GM19372 (cell line): ENCODE measurements at regions not wholly inside any gene's neighbourhood (a gene's known extent, or its start where the extent isn't known, plus 50 kb on each side); places are given as distances from the start of the nearest gene placed in this dataset.
"Not testable (repeated sequence)": the region's sequence is repeated elsewhere in the genome, so short reads cannot be mapped to it uniquely, and the experiment has no call there.

Experiments used
- ATAC-seq: cut with Tn5 transposase; IDR thresholded peaks from one replicate; pipeline ENCODE4 v1.9.1; 2021; ENCODE audit warnings: mild to moderate bottlenecking, low read depth, moderate library complexity; ENCODE audit not compliant: unreplicated experiment

DNA sequence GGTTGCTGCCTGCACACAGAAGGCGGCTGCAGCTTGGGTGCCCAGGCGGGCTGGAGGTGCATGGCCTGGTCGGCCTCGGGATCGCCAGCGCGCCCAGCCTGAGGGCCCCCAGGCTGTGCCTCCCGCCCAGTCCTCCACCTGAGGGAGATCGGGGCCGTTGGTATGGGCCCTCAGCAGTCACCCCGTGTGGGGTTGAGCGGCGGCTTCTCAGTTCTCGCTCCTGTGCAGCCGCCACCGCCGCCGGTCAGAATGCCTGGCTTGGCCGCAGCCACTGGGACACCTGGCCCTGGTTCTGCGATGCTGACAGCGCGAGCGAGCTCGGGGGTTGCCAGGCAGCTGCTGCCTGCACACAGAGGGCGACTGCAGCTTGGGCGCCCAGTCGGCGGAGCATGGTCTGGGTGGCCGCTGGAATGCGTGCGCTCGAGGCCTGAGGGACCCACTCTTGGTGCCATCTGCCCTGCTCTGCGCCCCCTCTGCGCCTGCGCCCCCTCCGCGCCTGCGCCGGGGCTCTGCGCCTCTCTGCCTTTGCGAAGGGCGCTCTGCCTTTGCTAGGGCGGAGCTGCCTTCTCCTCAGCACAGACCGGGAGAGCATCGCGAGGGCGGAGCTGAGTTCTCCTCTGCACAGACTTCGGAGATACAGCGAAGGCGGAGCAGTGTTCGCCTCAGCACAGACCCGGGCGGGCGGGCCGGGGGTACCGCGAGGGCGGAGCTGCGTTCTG is 84.6 kb upstream of the ZNG1F start:
- peak; percentile 100 for ATAC-seq

DNA sequence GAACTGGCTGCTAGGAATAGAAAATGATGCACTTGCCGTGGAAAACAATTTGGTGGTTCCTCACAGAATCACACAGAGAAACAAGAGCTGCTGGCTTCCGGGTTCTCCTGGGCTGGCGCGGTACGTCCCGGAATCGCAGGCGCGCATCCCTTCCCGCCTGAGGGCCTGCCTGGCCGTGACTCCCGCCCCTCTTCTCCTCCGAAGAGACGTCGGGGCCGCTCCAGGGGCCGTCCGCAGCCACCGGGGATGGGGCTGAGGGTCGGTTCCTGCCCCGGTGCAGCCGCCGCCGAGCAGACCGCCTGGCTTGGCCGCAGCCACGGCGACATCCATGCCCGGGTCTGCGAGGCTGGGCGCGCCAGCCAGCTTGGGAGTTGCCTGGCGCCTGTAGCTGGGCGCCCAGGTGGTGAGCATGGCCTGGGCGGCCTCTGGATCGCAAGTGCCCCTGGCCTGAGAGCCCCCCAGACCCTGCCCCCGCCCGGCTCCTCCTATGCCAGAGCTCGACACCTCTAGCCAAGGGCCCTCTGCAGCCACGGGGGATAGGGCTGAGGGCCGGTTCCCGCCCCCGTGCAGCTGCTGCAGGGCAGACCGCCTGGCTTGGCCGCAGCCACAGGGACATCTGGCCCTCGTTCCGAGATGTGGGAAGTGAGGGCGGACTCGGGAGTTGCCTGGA is 83.9 kb upstream of the ZNG1F start:
- ATAC-seq, result peak; percentile 20

DNA sequence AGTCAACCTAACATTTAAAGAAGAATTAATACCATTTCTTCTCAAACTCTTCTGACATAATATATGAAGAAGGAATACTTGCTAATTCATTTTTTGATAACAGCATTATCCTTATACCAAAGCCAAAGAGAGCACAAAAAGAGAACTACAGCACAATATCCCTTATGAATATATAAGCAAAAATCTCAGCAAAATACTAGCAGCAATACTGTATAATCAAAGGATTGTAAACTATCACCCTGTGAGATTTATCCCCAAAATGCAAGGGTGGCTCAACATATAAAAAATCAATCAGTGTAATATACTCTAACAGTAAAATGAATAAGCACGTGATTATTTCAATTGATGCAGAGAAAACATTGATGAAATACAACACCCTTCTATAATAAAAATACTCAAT is 81.9 kb upstream of the ZNG1F start:
- not testable (repeated sequence) for ATAC-seq

DNA sequence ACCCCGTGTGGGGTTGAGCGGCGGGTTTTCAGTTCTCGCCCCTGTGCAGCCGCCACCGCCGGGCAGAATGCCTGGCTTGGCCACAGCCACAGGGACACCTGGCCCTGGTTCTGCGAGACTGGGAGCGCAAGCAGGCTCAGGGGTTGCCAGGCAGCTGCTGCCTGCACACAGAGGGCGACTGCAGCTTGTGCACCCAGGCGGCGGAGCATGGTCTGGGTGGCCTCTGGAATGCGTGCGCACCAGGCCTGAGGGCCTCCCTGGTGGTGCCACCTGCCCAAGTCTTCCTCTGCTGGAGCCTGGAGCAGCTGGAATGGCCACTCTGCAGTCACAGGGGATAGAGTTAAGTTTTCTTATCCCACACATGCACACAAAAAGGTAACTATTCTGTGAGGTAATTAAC is 80.4 kb upstream of the ZNG1F start:
- not testable (repeated sequence) for ATAC-seq

DNA sequence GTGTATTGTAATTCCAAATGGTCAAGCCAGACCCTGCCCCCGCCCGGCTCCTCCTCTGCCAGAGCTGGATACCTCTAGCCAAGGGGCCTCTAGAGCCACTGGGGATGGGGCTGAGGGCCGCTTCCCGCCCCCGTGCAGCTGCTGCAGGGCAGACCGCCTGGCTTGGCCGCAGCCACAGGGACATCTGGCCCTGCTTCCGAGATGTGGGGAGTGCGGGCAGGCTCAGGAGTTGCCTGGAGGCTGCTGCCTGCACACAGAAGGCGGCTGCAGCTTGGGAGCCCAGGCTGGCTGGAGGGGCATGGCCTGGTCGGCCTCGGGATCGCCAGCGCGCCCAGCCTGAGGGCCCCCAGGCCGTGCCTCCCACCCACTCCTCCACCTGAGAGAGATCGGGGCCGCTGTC is 79.9 kb upstream of the ZNG1F start:
- not testable (repeated sequence) for ATAC-seq

DNA sequence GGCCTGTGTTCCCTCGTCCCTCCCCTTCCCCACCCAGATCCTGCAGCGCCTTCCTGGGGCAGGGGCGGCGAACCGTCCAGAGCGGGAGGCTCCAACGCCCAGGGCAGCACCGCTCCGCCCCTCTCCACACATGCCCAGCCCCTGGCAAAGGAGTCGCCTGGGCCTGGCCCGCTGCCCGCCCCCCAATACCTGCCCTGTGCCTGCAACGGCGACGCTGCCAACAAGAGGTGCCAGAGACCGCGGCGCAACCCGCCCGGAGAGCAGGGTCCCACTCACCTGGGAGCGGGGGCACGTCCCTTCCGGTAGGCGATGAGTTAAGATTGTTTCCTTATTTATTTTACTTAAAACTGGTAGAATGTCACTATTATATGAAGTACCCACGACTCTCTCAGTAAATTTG is 77.5 kb upstream of the ZNG1F start:
- ATAC-seq, result not testable (repeated sequence)

DNA sequence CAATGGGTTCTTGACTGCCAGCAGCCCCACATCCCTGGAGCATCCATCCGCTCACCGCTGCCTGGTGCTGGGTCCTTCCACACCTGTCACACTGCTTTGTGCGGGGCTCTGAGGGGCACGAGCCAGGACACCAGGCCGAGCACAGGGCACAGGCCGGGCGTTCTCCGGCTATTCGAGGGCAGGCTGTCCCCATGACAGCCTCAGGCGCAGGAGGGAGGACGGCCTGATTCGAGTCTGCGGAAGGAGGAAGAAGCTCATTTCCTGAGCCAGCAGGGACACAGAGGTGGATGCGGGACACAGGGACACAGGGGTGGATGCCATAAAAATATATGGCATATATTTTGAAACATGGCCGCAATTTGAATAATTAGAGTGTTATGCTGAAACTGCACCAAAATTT is 76.9 kb upstream of the ZNG1F start:
- not testable (repeated sequence) for ATAC-seq

DNA sequence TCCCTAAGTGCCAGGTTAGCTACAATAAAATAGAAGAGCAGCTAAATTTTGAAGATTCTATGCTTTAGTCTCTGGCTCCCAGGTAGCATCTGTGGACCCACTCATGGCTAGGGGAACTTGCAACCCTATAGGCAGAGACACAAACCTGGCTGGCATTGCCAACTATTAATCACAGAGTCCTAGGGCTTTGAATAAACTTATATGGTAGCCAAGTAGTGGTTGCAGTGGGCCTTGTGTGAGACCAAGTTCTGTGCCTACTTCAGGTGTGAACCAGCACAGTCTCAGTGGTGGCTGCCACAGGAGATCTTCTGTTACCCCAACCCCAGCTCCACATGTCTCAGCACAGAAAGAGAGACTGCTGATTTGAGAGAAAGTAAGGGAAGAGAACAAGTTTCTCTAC is 62.9 kb upstream of the ZNG1F start:
- ATAC-seq, result not testable (repeated sequence)

DNA sequence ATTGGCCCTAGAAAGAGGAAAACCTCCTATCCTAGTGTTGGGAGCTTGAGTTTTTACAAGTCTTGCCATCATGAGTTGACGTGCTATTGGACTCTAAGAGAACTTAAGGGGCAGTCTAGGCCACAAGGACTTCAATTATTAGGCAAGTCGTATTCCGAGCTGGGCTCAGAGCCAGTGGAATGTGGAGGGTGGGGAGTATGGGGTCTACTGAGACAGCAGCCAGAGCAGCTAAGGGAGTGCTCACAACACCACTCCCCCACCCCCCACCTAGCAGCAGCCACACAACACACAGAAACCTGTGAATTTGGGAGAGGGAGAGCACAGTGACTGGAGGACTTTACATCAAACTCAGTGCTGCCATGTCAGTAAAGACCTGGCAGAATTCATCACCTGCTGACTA is 62.0 kb upstream of the ZNG1F start:
- not testable (repeated sequence) for ATAC-seq

DNA sequence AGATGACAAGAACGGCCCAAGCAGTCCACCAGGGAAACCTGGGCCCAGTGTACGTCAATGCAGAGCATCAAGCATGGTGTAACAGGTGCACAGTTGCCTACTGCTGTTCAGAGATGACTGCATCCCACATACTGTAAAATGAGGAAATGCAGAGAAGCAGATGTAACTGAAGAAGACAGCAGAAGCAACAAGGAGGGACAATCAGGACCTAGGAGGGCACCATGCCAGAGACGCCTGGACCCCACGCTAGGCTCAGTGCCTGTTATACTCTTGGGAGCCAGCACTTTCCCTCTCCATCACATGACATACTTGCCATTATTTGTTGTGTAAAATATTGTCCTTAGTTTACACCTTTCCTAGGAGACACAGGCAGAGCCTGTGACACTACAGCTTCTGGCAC is 57.6 kb upstream of the ZNG1F start:
- ATAC-seq, result not testable (repeated sequence)
